ENCODE measurements at regions not wholly inside any gene's neighbourhood (a gene's known extent, or its start where the extent isn't known, plus 50 kb on each side); places are given as distances from the start of the nearest gene placed in this dataset.

- Histone ChIP-seq H3K4me1 (peaks cover 0 to under 1% (median 0%) of the 10 kb centered on the region in 9 donors), H3K27me3 (no peaks in the 10 kb centered on the region), H3K4me3 (no peak overlapping the region), H3K9me3 (no peaks in the 10 kb centered on the region), H3K36me3 (no peaks in the 10 kb centered on the region), H3K27ac (no peak overlapping the region)
- TF ChIP-seq CTCF (IDR thresholded peaks at IDR 0.05) = no peak
- DNase-seq (no peak), ATAC-seq (peak in 2 of 8 donors; percentile 9 to 27)
- intact Hi-C loops (cut with DNase I) = loop anchor here in 3 of 10 donors (5.0 to 10.0 kb wide), 3 partner anchors 83 to 307 kb away; no protein-coding TSS in a partner anchor
These were observed 119.9 kb upstream of the RND3 start for GRCh38 chr2:150607390-150607811.

- no peaks in the 10 kb centered on the region for H3K27me3 ChIP-seq
- H3K9me3 ChIP-seq = no peaks in the 10 kb centered on the region
- H3K4me3 ChIP-seq = no peak overlapping the region
- no peak overlapping the region for H3K27ac ChIP-seq
- no peak for DNase-seq
- peaks cover 0 to 4% (median 0%) of the 10 kb centered on the region in 9 donors for H3K4me1 ChIP-seq
- intact Hi-C loops (cut with DNase I) = loop anchor here in 3 of 10 donors (5.0 to 10.0 kb wide), 3 partner anchors 82 to 308 kb away; no protein-coding TSS in a partner anchor
- no peak for TF ChIP-seq CTCF (IDR thresholded peaks at IDR 0.05)
- H3K36me3 ChIP-seq = no peaks in the 10 kb centered on the region
- ATAC-seq = no peak
These were observed 119.1 kb upstream of the RND3 start for GRCh38 chr2:150606380-150607060.

- TF ChIP-seq CTCF (IDR thresholded peaks at IDR 0.05) = no peak
- H3K4me3 ChIP-seq = no peak overlapping the region
- H3K9me3 ChIP-seq = no peaks in the 10 kb centered on the region
- H3K36me3 ChIP-seq = no peaks in the 10 kb centered on the region
- no peaks in the 10 kb centered on the region for H3K27me3 ChIP-seq
- H3K4me1 ChIP-seq = peaks cover 0 to 5% (median 0%) of the 10 kb centered on the region in 9 donors
- 98% methylated on average over 3 of the region's 3 CpGs for WGBS, 2 donors
- DNase-seq (no peak), ATAC-seq (no peak)
- intact Hi-C loops (cut with DNase I) = loop anchor here in 3 of 10 donors (5.0 to 10.0 kb wide), 3 partner anchors 81 to 309 kb away; no protein-coding TSS in a partner anchor
- no peak overlapping the region for H3K27ac ChIP-seq
These were observed 118.2 kb upstream of the RND3 start for GRCh38 chr2:150605664-150606063.

- Histone ChIP-seq H3K27me3 (no peaks in the 10 kb centered on the region), H3K4me3 (no peak overlapping the region), H3K4me1 (peaks cover 0 to 5% (median 0%) of the 10 kb centered on the region in 9 donors), H3K9me3 (no peaks in the 10 kb centered on the region), H3K36me3 (no peaks in the 10 kb centered on the region), H3K27ac (no peak overlapping the region)
- intact Hi-C loops (cut with DNase I) = loop anchor here in 2 of 10 donors (10.0 kb wide), 2 partner anchors 77 to 313 kb away; no protein-coding TSS in a partner anchor
- 75 to 81% methylated on average over 6 of the region's 6 CpGs for WGBS, 2 donors
- ATAC-seq (no peak), DNase-seq (no peak)
- TF ChIP-seq CTCF (IDR thresholded peaks at IDR 0.05) = no peak
These were observed 114.0 kb upstream of the RND3 start for GRCh38 chr2:150601280-150602038.

All from heart right ventricle (tissue), 16 donors.